ENCODE measurements at regions not wholly inside any gene's neighbourhood (a gene's known extent, or its start where the extent isn't known, plus 50 kb on each side); places are given as distances from the start of the nearest gene placed in this dataset.

DNA sequence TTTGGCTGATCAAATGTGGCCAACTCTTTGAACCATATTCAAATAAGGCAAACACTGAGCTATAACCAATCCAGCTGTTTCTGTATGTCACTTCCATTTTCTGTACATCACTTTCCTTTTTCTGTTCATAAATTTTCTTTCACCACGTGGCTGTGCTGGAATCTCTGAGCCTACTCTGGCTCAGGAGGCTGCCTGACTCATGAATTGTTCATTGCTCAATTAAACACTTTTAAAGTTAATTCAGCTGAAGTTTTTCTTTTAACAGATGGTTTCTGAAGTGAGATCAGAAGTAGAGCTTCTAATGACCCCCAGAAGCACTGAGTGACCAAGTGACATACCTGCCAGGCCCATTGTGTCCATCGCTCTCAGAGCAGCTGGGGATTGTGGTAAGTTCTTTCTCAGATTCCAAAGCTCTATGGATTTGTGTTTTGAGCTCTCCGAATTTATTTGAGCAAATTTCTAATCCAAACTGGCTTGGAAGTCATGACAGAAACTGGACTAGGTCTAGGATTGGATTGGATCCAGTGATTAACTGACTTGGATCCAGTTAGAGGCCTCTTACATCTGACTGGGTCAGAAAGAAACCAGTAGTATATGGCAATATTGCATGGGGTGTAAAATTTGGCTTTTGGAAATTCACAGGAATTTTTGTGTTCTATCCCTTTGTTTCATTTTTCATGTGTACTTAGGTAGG, 121.2 kb upstream of the BANK1 start:
- TF ChIP-seq, protein P1, sequence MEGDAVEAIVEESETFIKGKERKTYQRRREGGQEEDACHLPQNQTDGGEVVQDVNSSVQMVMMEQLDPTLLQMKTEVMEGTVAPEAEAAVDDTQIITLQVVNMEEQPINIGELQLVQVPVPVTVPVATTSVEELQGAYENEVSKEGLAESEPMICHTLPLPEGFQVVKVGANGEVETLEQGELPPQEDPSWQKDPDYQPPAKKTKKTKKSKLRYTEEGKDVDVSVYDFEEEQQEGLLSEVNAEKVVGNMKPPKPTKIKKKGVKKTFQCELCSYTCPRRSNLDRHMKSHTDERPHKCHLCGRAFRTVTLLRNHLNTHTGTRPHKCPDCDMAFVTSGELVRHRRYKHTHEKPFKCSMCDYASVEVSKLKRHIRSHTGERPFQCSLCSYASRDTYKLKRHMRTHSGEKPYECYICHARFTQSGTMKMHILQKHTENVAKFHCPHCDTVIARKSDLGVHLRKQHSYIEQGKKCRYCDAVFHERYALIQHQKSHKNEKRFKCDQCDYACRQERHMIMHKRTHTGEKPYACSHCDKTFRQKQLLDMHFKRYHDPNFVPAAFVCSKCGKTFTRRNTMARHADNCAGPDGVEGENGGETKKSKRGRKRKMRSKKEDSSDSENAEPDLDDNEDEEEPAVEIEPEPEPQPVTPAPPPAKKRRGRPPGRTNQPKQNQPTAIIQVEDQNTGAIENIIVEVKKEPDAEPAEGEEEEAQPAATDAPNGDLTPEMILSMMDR (IDR thresholded peaks at IDR 0.05) = no peak

DNA sequence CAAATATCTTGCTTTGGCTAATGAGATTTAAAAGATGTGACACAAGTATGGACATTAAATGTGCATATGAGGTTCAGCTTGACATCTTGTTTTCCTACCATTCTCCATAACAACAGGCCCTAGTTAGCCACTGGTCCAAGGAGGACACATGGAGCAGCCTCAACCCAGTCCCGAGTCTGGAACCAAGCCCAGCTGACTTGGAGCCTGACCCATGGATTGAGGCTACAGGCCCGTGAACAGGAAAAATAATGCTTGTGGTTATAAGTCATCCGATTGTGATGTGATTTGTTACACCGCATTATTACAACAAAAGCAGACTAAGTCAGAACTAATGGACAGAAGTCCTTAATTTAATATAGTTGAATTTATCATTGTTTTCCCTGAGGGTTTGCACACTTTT, 123.2 kb upstream of the BANK1 start:
- TF ChIP-seq, protein P1 (IDR thresholded peaks at IDR 0.05) = no peak

DNA sequence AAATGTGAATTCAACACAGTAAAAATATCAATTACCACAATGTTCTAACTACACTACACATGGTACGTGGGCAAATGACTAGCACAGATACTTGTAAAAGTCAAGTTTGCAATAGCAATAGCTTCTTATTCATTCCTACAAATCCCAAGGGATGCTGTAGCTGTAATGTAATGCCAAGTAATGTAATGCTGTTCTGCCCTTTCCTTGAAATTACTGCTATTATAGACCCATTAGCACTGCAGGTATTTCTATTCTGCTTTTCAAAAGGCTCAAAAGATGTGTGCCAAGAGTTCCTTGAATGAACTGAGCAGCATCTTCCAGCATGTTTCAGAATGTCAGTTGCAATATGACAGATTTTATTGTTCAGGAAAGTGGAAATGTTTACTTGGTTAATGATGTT, 129.9 kb upstream of the BANK1 start:
- TF ChIP-seq, protein P1 (IDR thresholded peaks at IDR 0.05) = no peak

DNA sequence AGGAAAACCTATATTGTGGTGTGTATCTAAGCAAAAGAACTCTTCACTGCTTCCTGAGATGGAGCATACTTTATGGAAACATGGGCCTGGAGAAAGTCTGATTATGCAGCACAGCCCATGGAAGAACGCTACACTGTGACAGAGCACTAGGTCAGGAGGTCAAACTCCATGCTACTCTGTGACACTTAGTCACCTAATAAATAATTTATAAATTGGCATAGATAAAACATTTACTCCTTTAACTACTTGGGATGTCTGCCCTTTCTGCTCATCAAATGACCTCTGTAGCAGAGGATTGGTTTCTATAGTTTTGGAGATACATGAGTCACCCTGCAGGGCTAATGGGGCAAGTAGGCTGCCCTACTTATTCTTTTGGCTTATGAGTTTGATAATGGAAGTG, 134.7 kb upstream of the BANK1 start:
- TF ChIP-seq, protein P1 (IDR thresholded peaks at IDR 0.05) = no peak

DNA sequence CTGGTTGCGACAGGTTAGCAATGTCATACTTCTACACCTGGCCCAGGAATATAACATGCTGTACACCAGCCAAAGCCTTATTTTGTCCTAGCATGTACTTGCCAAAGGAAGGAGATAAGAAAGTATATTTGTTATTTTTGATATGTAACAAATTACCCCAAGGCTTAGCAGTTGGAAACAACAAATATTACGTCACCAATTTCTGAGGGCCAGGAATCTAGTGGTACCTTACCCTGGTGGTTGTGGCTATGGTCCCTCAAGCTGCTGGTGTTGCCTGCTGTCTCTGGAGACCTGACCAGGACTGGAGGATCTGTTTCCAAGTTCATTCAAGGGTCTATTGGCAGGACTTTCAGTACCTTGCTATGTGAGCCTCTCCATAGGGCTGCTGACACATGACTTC, 135.5 kb upstream of the BANK1 start:
- TF ChIP-seq, protein P1 (IDR thresholded peaks at IDR 0.05) = no peak

DNA sequence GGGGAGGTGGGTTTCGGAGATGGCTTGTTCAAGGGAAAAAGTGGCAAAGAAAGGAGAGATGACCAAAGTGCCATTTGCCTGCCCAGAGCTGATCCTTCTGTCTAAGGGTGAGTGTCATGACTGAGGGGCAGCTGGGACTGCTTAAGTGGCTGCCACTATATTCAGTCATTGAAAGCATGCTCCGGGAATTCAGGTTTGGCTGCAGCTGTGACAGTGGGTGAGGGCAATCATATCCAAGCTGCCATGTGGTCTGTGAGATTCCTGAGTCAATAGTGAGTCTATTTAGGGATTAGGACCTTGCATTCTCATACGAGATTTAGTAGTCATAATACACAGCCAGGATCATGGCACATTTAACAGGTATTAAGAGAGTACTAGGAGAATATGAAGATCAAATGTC, 138.8 kb upstream of the BANK1 start:
- TF ChIP-seq, protein P1 (IDR thresholded peaks at IDR 0.05) = no peak

DNA sequence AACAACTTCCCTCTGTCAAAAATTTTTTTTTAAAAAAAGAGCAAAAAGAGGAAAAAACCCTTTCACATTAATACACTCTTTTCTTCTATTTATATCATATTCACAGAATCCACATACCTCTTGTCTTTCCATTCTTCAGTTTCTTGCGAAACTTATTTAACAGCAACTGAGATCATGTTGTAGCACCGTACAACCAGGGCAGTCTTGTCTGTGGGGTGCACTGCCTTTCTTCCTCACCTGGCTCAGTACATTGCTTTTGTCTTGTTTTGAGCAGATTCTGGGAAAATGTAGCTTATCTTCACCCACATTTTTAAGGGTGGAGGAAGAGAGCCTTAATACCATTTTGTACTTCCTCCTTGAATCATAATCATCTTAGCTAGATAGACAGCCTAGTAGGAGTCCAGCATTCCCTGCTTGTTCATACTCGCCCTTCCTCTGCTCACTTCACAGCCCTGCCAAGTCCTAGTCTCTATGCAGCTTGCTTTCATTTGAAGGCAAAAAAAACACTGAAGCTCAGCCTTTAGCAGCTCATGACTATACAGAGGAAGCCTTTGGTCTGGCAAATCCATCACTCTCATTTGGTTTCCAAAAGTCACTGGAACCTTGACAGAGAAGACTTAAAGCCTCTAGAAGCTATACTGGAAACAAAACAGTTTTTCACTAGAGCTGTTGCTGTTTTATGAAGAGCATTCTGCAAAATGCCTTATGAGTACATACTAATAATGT, 140.6 kb upstream of the BANK1 start:
- TF ChIP-seq, protein P1 (IDR thresholded peaks at IDR 0.05) = no peak

Measured in LNCAP (cell line).